DMS153 treated with DMSO at 0.1 percent for 48 hours (cell line): ENCODE measurements at regions not wholly inside any gene's neighbourhood (a gene's known extent, or its start where the extent isn't known, plus 50 kb on each side); places are given as distances from the start of the nearest gene placed in this dataset.
A peak's percentile ranks its signal among the peaks of the same experiment; 100 is the strongest.

Experiments used
- DNase-seq: peaks from one replicate; lab custom pipeline; 2025; ENCODE audit not compliant: unreplicated experiment; lab: John Stamatoyannopoulos, UW

- DNase-seq, result no peak
Observed at GRCh38 chr17:77409282-77410161, 268.8 kb downstream of the SEC14L1 start.

- no peak for DNase-seq
Observed at GRCh38 chr17:77410470-77410869, 269.7 kb downstream of the SEC14L1 start.

GRCh38 chr17:77414811-77415400 lies 274.1 kb downstream of the SEC14L1 start:
- no peak for DNase-seq

- no peak for DNase-seq
Observed at GRCh38 chr17:77416105-77416713, 275.4 kb downstream of the SEC14L1 start.

GRCh38 chr17:77417575-77417974 lies 276.8 kb downstream of the SEC14L1 start:
- peak; percentile 51 for DNase-seq

- no peak for DNase-seq
Observed at GRCh38 chr17:77418609-77419008, 277.8 kb downstream of the SEC14L1 start.

- DNase-seq, result no peak
Observed at GRCh38 chr17:77419095-77419494, 278.3 kb downstream of the SEC14L1 start.

- DNase-seq, result peak; percentile 33
Observed at GRCh38 chr17:77419547-77420094, 278.9 kb downstream of the SEC14L1 start.

GRCh38 chr17:77420095-77420803 lies 279.5 kb downstream of the SEC14L1 start:
- DNase-seq, result no peak

- DNase-seq, result peak; percentile 94
Observed at GRCh38 chr17:77420804-77421629, 280.2 kb downstream of the SEC14L1 start.

GRCh38 chr17:77421630-77421972 lies 280.8 kb downstream of the SEC14L1 start:
- DNase-seq, result no peak

GRCh38 chr17:77422104-77422747 lies 281.5 kb downstream of the SEC14L1 start:
- no peak for DNase-seq

- no peak for DNase-seq
Observed at GRCh38 chr17:77422748-77423113, 282.0 kb downstream of the SEC14L1 start.

GRCh38 chr17:77423589-77424451 lies 283.1 kb downstream of the SEC14L1 start:
- DNase-seq, result no peak

GRCh38 chr17:77424585-77425344 lies 284.0 kb downstream of the SEC14L1 start:
- no peak for DNase-seq

GRCh38 chr17:77425348-77425747 lies 284.6 kb downstream of the SEC14L1 start:
- DNase-seq, result no peak

- no peak for DNase-seq
Observed at GRCh38 chr17:77425791-77426641, 285.2 kb downstream of the SEC14L1 start.
